ENCODE measurements at regions not wholly inside any gene's neighbourhood (a gene's known extent, or its start where the extent isn't known, plus 50 kb on each side); places are given as distances from the start of the nearest gene placed in this dataset.

DNA sequence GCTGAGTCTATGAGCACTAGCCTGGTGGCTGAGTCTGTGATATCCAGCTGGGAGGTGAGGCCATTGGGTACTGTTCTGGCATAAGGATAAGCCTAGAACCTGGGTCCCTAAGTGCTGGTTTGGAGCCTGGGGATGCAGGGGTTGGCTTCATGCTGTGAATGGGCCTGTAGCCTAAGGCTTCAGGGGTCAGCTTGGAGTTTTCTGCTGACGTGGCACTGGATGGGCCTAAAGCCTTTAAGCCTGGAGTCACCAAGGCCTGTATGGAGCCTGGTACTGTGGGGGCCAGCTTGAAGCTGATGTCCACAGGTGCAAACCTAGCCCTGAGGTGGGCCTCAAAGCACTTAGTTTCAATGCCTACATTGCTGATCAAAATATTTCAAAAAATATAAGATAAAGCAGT lies 979.6 kb upstream of the POU3F4 start:
- TF ChIP-seq, protein P1, sequence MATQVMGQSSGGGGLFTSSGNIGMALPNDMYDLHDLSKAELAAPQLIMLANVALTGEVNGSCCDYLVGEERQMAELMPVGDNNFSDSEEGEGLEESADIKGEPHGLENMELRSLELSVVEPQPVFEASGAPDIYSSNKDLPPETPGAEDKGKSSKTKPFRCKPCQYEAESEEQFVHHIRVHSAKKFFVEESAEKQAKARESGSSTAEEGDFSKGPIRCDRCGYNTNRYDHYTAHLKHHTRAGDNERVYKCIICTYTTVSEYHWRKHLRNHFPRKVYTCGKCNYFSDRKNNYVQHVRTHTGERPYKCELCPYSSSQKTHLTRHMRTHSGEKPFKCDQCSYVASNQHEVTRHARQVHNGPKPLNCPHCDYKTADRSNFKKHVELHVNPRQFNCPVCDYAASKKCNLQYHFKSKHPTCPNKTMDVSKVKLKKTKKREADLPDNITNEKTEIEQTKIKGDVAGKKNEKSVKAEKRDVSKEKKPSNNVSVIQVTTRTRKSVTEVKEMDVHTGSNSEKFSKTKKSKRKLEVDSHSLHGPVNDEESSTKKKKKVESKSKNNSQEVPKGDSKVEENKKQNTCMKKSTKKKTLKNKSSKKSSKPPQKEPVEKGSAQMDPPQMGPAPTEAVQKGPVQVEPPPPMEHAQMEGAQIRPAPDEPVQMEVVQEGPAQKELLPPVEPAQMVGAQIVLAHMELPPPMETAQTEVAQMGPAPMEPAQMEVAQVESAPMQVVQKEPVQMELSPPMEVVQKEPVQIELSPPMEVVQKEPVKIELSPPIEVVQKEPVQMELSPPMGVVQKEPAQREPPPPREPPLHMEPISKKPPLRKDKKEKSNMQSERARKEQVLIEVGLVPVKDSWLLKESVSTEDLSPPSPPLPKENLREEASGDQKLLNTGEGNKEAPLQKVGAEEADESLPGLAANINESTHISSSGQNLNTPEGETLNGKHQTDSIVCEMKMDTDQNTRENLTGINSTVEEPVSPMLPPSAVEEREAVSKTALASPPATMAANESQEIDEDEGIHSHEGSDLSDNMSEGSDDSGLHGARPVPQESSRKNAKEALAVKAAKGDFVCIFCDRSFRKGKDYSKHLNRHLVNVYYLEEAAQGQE (IDR thresholded peaks at IDR 0.05; ENCODE audit: low read depth, low read length) = no peak
- no peak for TF ChIP-seq SMC3 (IDR thresholded peaks at IDR 0.05; ENCODE audit: low read depth, low read length)
- TF ChIP-seq, protein P2, sequence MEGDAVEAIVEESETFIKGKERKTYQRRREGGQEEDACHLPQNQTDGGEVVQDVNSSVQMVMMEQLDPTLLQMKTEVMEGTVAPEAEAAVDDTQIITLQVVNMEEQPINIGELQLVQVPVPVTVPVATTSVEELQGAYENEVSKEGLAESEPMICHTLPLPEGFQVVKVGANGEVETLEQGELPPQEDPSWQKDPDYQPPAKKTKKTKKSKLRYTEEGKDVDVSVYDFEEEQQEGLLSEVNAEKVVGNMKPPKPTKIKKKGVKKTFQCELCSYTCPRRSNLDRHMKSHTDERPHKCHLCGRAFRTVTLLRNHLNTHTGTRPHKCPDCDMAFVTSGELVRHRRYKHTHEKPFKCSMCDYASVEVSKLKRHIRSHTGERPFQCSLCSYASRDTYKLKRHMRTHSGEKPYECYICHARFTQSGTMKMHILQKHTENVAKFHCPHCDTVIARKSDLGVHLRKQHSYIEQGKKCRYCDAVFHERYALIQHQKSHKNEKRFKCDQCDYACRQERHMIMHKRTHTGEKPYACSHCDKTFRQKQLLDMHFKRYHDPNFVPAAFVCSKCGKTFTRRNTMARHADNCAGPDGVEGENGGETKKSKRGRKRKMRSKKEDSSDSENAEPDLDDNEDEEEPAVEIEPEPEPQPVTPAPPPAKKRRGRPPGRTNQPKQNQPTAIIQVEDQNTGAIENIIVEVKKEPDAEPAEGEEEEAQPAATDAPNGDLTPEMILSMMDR (IDR thresholded peaks at IDR 0.05) = no peak
- TF ChIP-seq YY1 (IDR thresholded peaks at IDR 0.05; ENCODE audit: low read depth) = no peak
- TF ChIP-seq RCOR1 (IDR thresholded peaks at IDR 0.05; ENCODE audit: low read length) = no peak
- TF ChIP-seq EZH2phosphoT487 (IDR thresholded peaks at IDR 0.05; ENCODE audit: borderline replicate concordance, low read depth) = no peak
- no peak for TF ChIP-seq POLR2AphosphoS5 (IDR thresholded peaks at IDR 0.05; ENCODE audit: low read depth, low read length)
- TF ChIP-seq, protein P3, sequence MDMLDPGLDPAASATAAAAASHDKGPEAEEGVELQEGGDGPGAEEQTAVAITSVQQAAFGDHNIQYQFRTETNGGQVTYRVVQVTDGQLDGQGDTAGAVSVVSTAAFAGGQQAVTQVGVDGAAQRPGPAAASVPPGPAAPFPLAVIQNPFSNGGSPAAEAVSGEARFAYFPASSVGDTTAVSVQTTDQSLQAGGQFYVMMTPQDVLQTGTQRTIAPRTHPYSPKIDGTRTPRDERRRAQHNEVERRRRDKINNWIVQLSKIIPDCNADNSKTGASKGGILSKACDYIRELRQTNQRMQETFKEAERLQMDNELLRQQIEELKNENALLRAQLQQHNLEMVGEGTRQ (IDR thresholded peaks at IDR 0.05; ENCODE audit: borderline replicate concordance, low read depth, low read length) = no peak
- no peak for TF ChIP-seq EP300 (IDR thresholded peaks at IDR 0.05; ENCODE audit: borderline replicate concordance in 1 of 2, low read depth in 1 of 2, low read length in 1 of 2)
- no peak for TF ChIP-seq TAF1 (IDR thresholded peaks at IDR 0.05; ENCODE audit: borderline replicate concordance, low read depth, low read length)
- no peak for TF ChIP-seq NFIC (IDR thresholded peaks at IDR 0.05; ENCODE audit: borderline replicate concordance)
- no peak for TF ChIP-seq CHD2 (IDR thresholded peaks at IDR 0.05; ENCODE audit: low read length, partially characterized antibody)
- TF ChIP-seq RAD21 (IDR thresholded peaks at IDR 0.05; ENCODE audit: low read length) = no peak
- no peak for TF ChIP-seq FOXJ3 (CRISPR knock-in tag; IDR thresholded peaks at IDR 0.05)

Measured in SK-N-SH (cell line).